GM18508 (cell line): ENCODE measurements at regions not wholly inside any gene's neighbourhood (a gene's known extent, or its start where the extent isn't known, plus 50 kb on each side); places are given as distances from the start of the nearest gene placed in this dataset.
"Not testable (repeated sequence)": the region's sequence is repeated elsewhere in the genome, so short reads cannot be mapped to it uniquely, and the experiment has no call there.

Source experiments
- ATAC-seq: cut with Tn5 transposase; IDR thresholded peaks from one replicate; pipeline ENCODE4 v1.9.1; 2021; ENCODE audit warnings: moderate number of reproducible peaks; ENCODE audit not compliant: insufficient read depth, unreplicated experiment

DNA sequence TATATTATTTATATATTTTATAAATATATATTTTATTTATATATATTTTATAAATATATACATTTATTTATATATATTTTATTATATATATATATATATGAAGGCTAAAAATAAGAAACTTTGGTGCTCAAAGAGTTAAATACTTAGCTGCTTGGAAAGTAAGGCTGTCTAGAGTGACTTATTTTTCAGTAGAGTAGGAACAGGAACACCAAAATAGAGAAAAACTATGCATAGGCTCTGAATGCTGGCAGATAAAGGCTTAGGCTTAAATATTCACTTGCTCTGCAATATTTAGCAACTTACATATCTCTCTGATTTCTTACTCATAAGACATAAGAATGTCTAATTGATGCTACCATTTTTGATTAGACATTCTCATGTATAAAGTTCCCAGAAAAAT is 991.2 kb downstream of the VRK1 start:
- ATAC-seq, result no peak

DNA sequence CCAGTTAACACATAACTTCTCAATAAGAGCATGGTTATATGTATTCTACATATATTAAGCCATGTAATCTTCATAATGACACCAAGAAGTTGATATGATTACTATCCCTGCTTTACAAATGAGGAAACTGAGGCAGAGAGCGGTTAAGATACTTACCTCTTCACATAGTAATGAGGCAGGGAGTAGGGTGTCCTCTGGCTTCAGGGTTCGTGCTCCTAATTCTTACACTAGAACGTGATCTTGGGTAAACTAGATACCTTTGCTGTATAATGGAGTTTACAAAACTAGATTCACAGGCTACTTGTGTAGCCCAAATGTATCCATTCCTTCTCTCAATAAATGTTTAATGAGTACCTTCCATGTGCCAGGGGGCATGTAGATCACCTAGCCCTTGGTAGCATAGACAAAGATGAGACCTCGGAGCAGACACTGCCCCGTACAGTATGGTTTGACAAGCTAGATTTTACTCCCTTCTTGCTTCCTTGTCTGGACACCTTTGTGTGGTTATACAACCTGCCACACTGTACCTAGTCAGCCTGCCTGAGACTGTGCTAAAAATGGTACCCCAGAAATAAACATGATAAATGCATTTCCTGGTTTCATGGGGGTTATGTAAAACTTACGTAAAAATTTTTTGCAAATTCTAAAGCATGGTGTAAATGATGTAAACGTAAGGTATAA is 991.8 kb downstream of the VRK1 start:
- no peak for ATAC-seq

DNA sequence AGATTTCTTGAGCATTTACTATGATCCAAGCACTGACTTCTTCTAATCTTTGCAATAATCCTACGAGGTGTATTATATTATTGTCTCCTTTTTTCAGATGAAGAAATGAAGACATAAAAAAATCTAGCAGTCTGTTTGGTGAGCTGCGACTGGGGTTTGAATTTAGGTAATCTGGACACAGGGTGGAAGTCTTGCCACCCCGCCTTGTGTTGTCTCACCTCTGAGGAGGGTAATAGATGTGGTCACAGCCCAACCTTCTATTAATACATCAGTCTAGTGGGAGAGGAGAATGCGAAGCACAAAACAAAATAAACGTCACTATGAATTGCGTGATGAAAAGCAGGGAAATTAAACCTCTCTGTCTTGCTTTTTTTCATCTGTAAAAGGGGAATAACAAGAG is 993.9 kb downstream of the VRK1 start:
- no peak for ATAC-seq

DNA sequence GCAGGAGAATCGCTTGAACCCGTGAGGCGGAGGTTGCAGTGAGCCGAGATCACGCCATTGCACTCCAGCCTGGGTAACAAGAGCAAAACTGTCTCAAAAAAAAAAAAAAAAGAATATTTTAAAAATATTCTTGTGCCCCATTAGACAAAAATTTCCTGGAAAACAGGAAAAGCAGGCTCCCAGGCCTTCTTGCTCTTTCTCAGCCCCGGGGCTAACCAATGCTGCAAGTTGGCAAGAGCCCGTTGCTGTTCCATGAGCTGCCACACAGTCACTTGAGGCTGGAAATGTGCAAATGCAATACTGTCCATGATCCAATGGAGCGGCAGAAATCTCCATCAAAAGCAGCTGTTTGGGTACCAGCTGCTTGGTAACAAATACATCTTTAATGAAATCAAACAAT is 994.7 kb downstream of the VRK1 start:
- no peak for ATAC-seq

DNA sequence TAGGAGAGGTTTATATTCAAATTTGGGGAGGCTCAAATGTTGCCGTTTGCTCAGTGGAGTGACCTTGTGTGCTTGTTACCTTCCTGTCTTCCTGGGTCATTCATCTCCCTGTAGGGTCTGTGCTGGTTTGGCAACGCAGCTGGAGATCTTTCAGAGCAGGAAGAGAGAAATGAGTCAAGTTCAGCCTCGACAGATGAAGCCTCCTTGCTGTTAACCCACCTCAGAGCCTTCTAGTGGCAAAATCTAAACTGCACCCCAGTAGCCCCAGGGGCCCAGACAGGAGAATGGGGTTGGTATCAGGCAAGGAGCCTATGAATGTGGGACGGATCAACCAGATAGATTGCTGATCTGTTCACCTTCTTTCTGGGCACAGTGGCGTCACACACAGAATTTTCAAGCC is 999.3 kb downstream of the VRK1 start:
- no peak for ATAC-seq

DNA sequence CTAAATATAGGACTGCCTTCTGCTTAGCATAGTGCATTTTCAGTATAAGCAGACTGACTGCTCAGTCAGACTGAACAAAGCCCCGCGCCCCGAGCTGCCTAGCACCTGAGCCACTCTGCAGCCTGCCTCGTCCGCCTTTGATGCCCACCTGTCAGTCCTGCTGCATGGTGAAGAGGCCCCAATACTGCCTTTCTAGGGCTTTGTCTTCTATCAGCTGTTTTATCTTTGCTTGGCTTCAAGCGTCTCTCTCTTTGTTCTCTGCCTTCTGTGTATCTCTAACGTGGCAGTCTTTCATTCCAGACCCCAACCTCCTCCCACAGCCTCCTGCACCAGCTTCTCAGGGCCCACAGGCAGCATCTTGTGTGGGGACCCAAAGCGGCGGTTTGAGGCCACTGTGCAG is 1001.0 kb downstream of the VRK1 start:
- ATAC-seq, result no peak

DNA sequence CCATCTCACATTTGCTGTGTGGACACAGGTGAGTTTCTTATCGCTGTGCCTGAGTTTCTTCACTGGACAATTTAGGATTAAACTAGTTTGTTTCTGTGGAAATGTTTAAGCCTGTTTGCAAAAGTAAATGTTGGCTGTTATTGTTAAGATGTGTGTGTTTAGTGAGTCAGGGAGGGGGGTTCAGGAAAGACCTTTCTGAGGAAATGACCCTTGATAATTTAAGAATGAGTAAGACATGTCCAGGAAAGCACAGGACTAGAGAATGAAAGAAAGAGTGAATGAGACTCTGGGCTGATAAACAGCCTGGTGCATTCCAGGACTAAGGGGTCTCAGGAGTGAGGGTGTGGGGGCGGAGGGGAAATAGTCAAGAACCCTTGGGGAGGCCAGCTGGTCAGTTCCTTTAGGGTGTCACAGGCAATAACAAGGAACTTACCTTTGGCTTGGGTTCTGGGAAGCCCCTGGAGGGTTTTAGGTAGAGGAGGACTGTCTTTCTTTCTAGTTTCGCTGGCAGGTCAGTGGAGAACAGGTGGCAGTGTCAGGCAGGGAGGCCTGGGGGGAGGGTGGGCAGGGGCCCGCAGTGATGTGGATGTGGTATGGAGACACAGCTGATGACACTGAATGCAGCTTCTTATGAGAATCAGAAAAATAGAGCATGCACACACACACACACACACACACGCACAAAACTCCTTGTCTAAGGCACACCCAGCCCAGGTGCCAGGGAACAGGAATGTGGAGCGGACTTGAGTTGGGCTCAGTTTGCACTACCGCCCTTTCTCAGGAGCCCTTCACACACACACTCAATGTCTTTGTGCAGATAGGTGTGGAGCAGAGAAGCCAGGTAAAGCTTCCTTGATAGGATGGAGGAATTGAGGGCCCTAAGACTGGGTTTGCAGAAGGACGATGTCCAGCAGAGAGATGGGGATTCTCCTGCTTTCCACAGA is 1005.5 kb downstream of the VRK1 start:
- no peak for ATAC-seq

DNA sequence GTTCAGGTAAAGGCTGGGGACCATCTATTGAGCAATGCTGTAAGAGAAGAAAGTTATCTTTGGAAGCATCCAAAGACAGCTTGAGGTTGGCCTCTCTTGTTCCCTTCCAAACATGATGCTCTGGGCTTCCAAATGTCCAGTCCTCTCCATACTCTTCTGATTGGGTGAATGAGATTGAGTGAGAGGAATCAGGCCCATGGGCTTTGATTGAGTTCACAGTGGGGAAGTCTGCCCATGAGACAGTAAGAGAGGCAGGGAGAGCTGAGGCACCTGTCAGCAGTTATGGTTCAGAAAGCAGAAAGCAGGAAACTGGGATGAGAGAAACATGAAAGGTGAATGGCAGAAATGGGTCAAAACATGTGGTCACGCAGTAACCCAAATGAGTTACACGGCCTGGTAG is 1006.9 kb downstream of the VRK1 start:
- no peak for ATAC-seq

DNA sequence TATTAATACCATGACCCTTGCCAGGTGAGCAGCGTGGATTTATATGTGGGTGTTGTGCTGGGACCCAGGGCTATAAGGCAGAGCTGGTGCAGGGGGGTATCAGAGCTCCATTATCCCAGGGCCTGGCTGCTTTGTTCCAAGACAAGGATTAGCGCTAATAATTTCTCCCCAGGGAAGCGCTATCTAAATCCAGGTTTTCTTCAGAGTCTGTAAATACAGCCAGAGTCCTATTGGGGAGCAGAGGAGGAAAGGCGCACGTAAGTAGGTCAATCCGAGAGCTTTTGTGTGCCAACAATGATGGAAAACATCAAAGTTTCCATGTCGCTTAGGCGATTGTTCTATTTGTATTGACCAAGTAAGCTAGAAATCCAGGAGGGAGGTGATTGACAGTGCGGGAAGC is 1009.7 kb downstream of the VRK1 start:
- no peak for ATAC-seq

DNA sequence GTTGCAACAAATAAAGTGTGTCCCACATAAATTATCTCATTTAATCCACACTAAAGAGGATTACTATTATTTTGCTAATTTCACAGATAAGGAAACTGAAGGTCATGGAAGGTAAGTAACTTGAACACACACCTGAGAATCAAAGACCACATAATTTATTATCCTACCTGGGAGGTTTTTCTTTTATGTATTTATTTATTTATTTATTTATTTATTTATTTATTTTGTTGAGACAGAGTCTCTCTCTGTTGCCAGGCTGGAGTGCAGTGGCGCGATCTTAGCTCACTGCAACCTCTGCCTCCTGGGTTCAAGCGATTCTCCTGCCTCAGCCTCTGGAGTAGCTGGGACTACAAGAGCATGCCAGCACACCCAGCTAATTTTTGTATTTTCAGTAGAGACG is 1011.4 kb downstream of the VRK1 start:
- ATAC-seq, result not testable (repeated sequence)

DNA sequence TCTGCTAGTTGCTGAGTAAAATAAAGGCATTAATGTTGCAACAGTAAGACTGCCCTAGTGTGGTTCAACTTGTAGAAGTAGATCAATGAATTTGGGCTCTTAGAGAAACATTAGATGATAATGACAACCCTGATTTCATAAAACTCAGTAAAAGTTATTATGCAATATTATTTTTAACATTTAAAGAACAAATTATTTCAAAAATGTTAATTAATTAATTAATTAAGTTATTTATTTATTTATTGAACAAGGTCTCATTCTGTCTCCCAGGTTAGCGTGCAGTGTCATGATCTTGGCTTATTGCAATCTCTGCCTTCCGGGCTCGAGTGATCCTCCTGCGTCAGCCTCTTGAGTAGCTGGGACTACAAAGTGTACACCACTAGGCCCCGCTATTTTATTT is 1016.4 kb downstream of the VRK1 start:
- no peak for ATAC-seq

DNA sequence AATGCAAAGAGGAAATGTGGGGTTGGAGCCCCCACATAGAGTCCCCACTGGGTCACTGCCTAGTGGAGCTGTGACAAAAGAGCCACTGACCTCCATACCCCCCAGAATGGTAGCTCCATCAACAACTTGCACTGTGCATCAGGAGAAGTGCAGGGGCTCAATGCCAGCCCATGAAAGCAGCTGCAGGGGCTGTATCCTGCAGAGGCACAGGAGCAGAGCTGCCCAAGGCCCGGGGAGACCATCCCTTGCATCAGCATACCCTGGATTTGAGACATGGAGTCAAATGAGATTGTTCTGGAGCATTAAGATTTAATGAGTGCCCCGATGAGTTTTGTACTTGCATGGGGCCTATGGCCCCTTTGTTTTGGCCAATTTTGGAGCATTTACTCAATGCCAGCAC is 1023.6 kb downstream of the VRK1 start:
- no peak for ATAC-seq

DNA sequence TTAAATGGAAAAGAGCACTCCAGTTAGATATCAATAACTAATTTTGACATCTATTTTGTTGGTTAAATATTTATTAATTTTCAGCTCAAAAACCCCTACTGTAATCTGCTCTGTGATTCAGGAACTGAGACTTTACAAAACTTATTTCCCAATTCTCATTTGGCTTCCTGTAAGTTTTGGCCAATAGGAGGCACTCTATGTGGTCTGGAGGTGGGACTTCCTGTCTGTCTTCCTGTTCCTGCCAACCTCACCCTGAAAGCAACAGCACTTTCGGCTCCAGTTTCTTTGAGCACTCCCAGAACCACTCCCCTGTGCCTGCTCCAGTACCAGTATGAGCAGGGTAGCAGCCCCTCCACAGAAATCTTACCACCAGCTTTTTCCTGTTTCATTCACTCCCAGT is 1027.0 kb downstream of the VRK1 start:
- no peak for ATAC-seq

DNA sequence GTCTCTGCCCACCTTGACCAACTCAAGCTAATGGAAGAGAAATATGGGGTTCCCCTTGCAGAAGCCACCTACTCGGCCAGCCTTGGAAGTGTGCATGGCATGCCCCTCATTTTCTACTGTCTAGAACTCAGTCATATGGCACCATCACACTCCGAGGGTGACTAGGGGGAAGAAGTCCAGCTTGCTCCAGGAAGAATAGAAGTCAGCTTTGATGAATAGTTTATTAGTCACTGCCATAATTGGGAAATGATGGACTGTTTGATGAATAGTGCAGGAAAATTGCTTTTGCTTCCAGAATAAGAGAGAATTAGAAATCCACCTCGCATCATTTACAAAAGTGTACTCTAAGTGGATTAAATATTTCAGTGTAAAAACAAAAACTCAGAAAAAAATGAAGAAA is 1030.6 kb downstream of the VRK1 start:
- no peak for ATAC-seq

DNA sequence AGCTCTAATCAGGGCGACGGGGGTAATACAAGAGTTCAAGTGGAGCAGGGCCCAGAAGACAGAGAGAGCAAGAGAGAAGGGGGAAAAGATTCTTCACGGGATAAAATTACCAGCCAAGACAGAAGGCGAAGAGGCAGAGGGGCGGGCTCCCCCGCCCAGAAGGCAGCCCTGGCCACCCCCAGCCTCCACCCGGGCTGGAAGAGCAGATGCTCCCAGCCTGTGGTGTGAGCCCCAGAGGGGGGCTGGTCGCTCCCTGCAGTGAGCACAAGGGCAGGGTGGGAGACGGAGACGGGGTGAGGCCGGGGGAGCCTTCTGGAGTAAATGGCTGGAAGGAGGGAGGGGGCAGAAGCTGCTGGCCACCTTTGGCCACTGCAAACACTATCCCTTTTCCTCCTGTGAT is 1035.6 kb downstream of the VRK1 start:
- ATAC-seq, result no peak

DNA sequence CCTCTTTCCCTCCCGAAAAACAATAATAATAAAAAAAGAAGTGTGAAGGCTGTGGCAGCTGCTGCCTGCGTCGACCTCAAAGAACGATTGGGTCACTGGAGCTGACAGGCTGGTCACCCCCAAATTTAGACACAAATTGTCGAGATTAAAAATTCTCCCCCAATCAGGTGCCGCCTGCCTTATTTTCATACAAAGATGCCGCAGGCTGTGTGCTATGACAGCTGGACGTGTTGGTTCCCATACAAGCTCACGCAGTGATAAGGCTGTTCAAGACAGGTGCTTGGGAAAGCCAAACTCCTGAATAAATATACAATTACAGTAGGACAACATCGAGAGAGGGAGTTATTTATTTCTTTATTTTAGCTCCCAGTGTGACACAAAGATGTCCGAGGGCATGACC is 1041.8 kb downstream of the VRK1 start:
- ATAC-seq, result no peak

DNA sequence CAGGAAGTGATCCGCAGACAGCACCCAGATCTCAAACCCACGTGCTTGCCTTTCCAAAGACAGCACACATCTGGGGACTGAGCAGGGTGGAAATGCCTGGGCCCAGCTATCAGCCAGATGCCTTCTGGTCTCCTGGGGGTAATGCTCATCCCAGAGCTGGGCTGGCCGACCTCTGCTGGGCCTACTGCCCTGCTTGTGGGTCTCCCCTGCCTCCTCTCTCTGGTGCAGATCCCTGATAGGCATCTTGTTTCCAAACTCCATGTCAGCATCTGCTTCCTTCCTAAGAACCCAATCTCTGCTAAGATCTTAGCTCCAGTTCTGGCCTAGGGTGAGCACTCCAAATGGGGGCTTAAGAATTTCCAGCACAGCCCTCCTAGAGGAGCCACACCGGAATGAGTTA is 1043.0 kb downstream of the VRK1 start:
- ATAC-seq, result no peak

DNA sequence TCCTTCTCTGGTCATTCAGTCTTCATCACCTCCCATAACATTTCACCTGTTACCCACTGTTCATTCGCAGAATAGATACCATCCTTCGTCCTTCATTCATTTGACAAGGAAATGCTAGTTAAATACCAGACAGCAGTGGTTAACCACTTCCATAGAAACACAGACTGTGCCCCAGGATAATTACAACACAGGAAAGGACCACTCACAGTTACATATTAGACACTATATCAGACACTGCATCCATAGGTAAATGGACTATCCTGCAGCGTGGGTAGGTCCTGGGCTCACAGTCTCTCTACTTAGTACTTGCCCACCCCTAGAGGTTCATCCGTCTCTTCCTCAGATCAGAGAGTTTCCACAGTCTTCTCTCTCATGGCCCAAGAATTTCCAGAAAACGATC is 1044.6 kb downstream of the VRK1 start:
- ATAC-seq, result no peak

DNA sequence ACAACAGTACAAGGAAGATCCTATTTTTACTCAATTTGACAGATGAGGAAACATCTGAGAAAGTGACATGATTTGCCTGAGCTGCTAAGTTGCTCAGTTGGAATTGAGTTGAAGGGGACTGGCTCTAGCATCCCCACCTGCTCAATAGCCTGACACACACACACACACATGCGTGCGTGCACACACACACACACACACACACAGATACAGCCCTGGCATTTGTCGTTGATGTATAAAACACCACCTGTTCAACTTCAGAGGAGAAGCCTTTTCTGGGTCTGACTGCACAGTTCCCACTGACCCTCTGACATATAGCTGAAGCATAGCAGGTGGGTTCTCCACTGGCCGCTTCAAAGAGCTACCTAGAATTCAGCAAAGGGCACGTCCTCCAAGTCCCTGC is 1045.9 kb downstream of the VRK1 start:
- ATAC-seq, result no peak

DNA sequence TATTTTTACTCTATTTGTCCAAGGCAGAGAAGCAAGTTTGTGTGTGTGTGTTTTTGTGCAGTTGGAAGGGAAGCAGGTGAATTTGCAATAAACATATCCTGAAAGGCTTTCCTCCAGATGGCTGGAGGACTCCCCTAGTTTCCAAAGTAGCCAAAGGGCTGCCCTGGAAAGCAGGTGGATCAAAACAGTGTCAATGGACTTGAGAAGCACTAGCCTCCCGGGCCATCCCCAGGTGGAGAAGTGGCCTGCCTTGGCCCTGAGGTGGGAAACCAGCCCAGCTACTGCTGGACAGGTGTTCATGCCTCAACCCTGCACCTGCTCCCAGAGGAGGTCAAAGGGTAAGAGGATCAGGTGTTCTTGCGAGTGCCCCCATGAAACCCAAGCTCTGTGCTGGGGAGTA is 1046.9 kb downstream of the VRK1 start:
- no peak for ATAC-seq

DNA sequence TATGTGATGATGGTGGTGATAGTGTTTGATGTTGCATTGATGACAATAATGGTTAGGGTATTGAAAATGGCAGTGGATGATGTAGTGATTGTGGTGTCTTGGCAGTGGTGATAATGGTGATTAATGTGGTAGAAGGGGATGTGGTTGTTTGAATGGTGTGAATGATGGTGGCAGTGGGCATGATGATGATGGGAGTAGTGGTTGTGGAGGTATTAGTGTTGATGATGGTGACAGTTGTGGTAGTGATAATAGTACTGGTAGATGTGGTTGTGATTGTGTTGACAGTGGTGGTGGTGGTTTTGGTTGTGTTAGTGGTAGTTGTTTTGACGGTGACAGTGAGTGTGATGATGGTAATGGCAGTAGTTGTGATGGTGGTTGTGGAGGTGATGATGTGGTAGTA is 1049.0 kb downstream of the VRK1 start:
- ATAC-seq, result no peak
